ENCODE measurements at regions not wholly inside any gene's neighbourhood (a gene's known extent, or its start where the extent isn't known, plus 50 kb on each side); places are given as distances from the start of the nearest gene placed in this dataset.

- no peak for TF ChIP-seq SPI1 (IDR thresholded peaks at IDR 0.05; ENCODE audit: borderline replicate concordance, low read depth)
- no peak for TF ChIP-seq CTCF (IDR thresholded peaks at IDR 0.05; ENCODE audit: insufficient read depth, low read length)
- TF ChIP-seq POLR2AphosphoS5 (IDR thresholded peaks at IDR 0.05; ENCODE audit: low read depth) = no peak
- TF ChIP-seq GABPA (IDR thresholded peaks at IDR 0.05; ENCODE audit: low read depth) = no peak
These were observed 57.8 kb upstream of the ST8SIA3 start for GRCh38 chr18:57294547-57294946.

Data from HL-60 (cell line).